ENCODE measurements at regions not wholly inside any gene's neighbourhood (a gene's known extent, or its start where the extent isn't known, plus 50 kb on each side); places are given as distances from the start of the nearest gene placed in this dataset.

GRCh38 chr6:21807299-21808044, 213.9 kb downstream of the SOX4 start:
- POLR2A ChIA-PET (ENCODE audit: unreplicated experiment), result interaction anchor here (0.6 kb wide), 1 partner anchor 507 kb away, joined by 5 read pairs; no protein-coding TSS in a partner anchor
- peaks cover 18% of the 10 kb centered on the region for H3K4me1 ChIP-seq (ENCODE audit: control insufficient read depth, insufficient read depth, low read length)
- DNase-seq (no peak), ATAC-seq (ENCODE audit: low read depth) (no peak)
- H2BK120ac ChIP-seq (ENCODE audit: low read depth, low read length), result peak overlapping the region; percentile 73
- peak overlapping the region; percentile 7; the same call in 1 of the 2 replicates for H3K4me2 ChIP-seq (ENCODE audit: low read depth, low read length)
- H3K14ac ChIP-seq (replicated peaks; ENCODE audit: low read depth, low read length), result peak overlapping the region; percentile 65
- no peaks in the 10 kb centered on the region for H3K9me3 ChIP-seq (ENCODE audit: control insufficient read depth, insufficient read depth, low read length)
- no peak overlapping the region for H2AK9ac ChIP-seq (replicated peaks; ENCODE audit: low read depth, low read length, poor library complexity)
- H3K36me3 ChIP-seq (ENCODE audit: control insufficient read depth, insufficient read depth, low read length), result no peaks in the 10 kb centered on the region
- H3K23ac ChIP-seq (ENCODE audit: low read depth, low read length), result 0 out of 2 replicates have a peak overlapping the region, but pooled peaks have one; percentile 53
- 0 out of 2 replicates have a peak overlapping the region, but pooled peaks have one; percentile 5 for H3K9ac ChIP-seq (ENCODE audit: low read depth, low read length)
- no peaks in the 10 kb centered on the region for H3K27me3 ChIP-seq (ENCODE audit: control insufficient read depth, insufficient read depth, low read length)
- H2BK5ac ChIP-seq (ENCODE audit: low read depth, low read length, poor library complexity, severe bottlenecking), result peak overlapping the region; percentile 47
- dilution Hi-C loops (cut with HindIII; ENCODE audit: low sequenced_read_pairs, unreplicated experiment) (no loop called here), in situ Hi-C loops (cut with MboI; ENCODE audit: low sequenced_read_pairs) (no loop called here), intact Hi-C loops (cut with micrococcal nuclease) (loop anchor here (5.0 kb wide), 1 partner anchor 210 kb away; no protein-coding TSS in a partner anchor)
- peak overlapping the region; percentile 42; the same call in 1 of the 3 replicates for H2BK15ac ChIP-seq (ENCODE audit: low read depth, low read length)
- H2BK20ac ChIP-seq (ENCODE audit: low read depth, low read length), result peak overlapping the region; percentile 63; the same call in 1 of the 2 replicates
- no peaks in the 10 kb centered on the region for H4K20me1 ChIP-seq (ENCODE audit: insufficient read depth, low read length)
- no peaks in the 10 kb centered on the region for H3K79me1 ChIP-seq (ENCODE audit: low read depth in 1 of 2, low read length in 2 of 2)
- CTCF ChIA-PET, result interaction anchor here (0.6 kb wide), 1 partner anchor 991 kb away, joined by 4 read pairs; no protein-coding TSS in a partner anchor
- H3K4me3 ChIP-seq (ENCODE audit: insufficient read depth, low read depth, low read length), result no peak overlapping the region
- peak overlapping the region; percentile 75 for H2AFZ ChIP-seq (replicated peaks; ENCODE audit: low read length, poor library complexity)
- peak overlapping the region; percentile 72 to 86; a peak in 2 of 4 replicates for H4K8ac ChIP-seq (ENCODE audit: low read depth in 2 of 2, low read length in 2 of 2)
- peaks cover 5% of the 10 kb centered on the region for H3K9me1 ChIP-seq (ENCODE audit: insufficient read depth, low read length)
- H4K5ac ChIP-seq (ENCODE audit: low read depth, low read length), result peak overlapping the region; percentile 56
- peak overlapping the region; percentile 57 for H3K27ac ChIP-seq (ENCODE audit: insufficient read depth, low read length)
- peak overlapping the region; percentile 82 for H3K4ac ChIP-seq (ENCODE audit: low read depth, low read length)
- H4K91ac ChIP-seq (ENCODE audit: insufficient read depth, low read depth, low read length), result peak overlapping the region; percentile 70
- H3K18ac ChIP-seq (ENCODE audit: low read depth, low read length), result peak overlapping the region; percentile 74
- BruUV-seq (replicated peaks), result no TSS peak
- WGBS, 2 experiments (ENCODE audit: extremely low coverage in 2 of 2, insufficient read length in 1 of 2), result no CpG with 5 or more reads among the region's 2 CpGs
- H2AK5ac ChIP-seq (ENCODE audit: low read depth, low read length), result peak overlapping the region; percentile 62; the same call in 1 of the 2 replicates
- no peak overlapping the region for H3K56ac ChIP-seq (ENCODE audit: extremely low read depth, insufficient read depth, low read length)
- no peak for TF ChIP-seq USF2 (IDR thresholded peaks at IDR 0.05; ENCODE audit: low read depth, low read length)
- no peak for TF ChIP-seq RCOR1 (IDR thresholded peaks at IDR 0.05; ENCODE audit: insufficient replicate concordance, low read length)
- TF ChIP-seq MAFK (IDR thresholded peaks at IDR 0.05; ENCODE audit: low read depth, low read length), result no peak
- no peak for TF ChIP-seq MAZ (IDR thresholded peaks at IDR 0.05; ENCODE audit: borderline replicate concordance, low read depth, low read length)
- no peak for TF ChIP-seq ELK1 (IDR thresholded peaks at IDR 0.05; ENCODE audit: borderline replicate concordance, low read depth, low read length)
- no peak for TF ChIP-seq BHLHE40 (IDR thresholded peaks at IDR 0.05; ENCODE audit: low read depth, low read length)
- TF ChIP-seq CHD1 (IDR thresholded peaks at IDR 0.05; ENCODE audit: low read depth, low read length), result no peak
- TF ChIP-seq MXI1 (IDR thresholded peaks at IDR 0.05; ENCODE audit: borderline replicate concordance, low read depth, low read length), result no peak
- TF ChIP-seq CEBPB (IDR thresholded peaks at IDR 0.05; ENCODE audit: low read depth, low read length), result no peak
- TF ChIP-seq NFE2L2 (IDR thresholded peaks at IDR 0.05; ENCODE audit: low read depth, low read length), result no peak
- no peak for TF ChIP-seq RAD21 (IDR thresholded peaks at IDR 0.05; ENCODE audit: low read length)
- no peak for TF ChIP-seq RFX5 (IDR thresholded peaks at IDR 0.05; ENCODE audit: low read depth, low read length)
- TF ChIP-seq POLR2A (IDR thresholded peaks at IDR 0.05; ENCODE audit: low read depth, low read length), result no peak
- TF ChIP-seq CTCF (conservative IDR thresholded peaks at IDR 0.05; ENCODE audit: low read depth, low read length), result no peak
